ENCODE measurements at regions not wholly inside any gene's neighbourhood (a gene's known extent, or its start where the extent isn't known, plus 50 kb on each side); places are given as distances from the start of the nearest gene placed in this dataset.

- no peak for TF ChIP-seq YY1 (IDR thresholded peaks at IDR 0.05; ENCODE audit: low read depth)
- no peak for TF ChIP-seq IRF3 (IDR thresholded peaks at IDR 0.05; ENCODE audit: low read depth, low read length)
- TF ChIP-seq EZH2phosphoT487 (IDR thresholded peaks at IDR 0.05; ENCODE audit: borderline replicate concordance, low read depth): no peak
- no peak for TF ChIP-seq RAD21 (IDR thresholded peaks at IDR 0.05; ENCODE audit: low read length)
- TF ChIP-seq NFIC (IDR thresholded peaks at IDR 0.05; ENCODE audit: borderline replicate concordance): no peak
- Histone ChIP-seq H4K20me1 (ENCODE audit: insufficient read depth) (no peaks in the 10 kb centered on the region), H3K9me2 (no peaks in the 10 kb centered on the region), H3K79me2 (ENCODE audit: insufficient read depth) (no peaks in the 10 kb centered on the region), H3K36me3 (replicated peaks in 1 of 2; ENCODE audit: control insufficient read depth in 1 of 2, insufficient read depth in 2 of 2, low read length in 1 of 2) (no peaks in the 10 kb centered on the region), H2AFZ (ENCODE audit: low read depth) (no peak overlapping the region), H3K9ac (no peak overlapping the region), H3K4me3 (ENCODE audit: low read depth in 2 of 2, low read length in 1 of 2) (no peak overlapping the region), H3K4me2 (no peak overlapping the region), H3K27ac (ENCODE audit: low read depth in 2 of 2, low read length in 1 of 2) (no peak overlapping the region), H3K4me1 (ENCODE audit: control insufficient read depth in 1 of 2, insufficient read depth in 2 of 2, low read depth in 1 of 2, low read length in 1 of 2) (no peaks in the 10 kb centered on the region), H3F3A (replicated peaks; ENCODE audit: insufficient read depth) (no peaks in the 10 kb centered on the region), H3K27me3 (ENCODE audit: insufficient read depth) (no peaks in the 10 kb centered on the region), H3K9me3 (peaks cover 6% of the 10 kb centered on the region; the same call in 1 of the 2 replicates)
- CTCF ChIA-PET: no interaction called here
- DNase-seq: no peak
- POLR2A ChIA-PET: no interaction called here
- WGBS (ENCODE audit: low lambda C conversion rate): 0% methylated on average over 3 of the region's 3 CpGs
Measured at GRCh38 chr5:45847877-45848276, 151.7 kb upstream of the HCN1 start.

GRCh38 chr5:45826055-45826454, 129.9 kb upstream of the HCN1 start:
- Histone ChIP-seq H3K4me3 (ENCODE audit: low read depth in 2 of 2, low read length in 1 of 2) (no peak overlapping the region), H3K36me3 (replicated peaks in 1 of 2; ENCODE audit: control insufficient read depth in 1 of 2, insufficient read depth in 2 of 2, low read length in 1 of 2) (no peaks in the 10 kb centered on the region), H3K79me2 (ENCODE audit: insufficient read depth) (no peaks in the 10 kb centered on the region), H3K27ac (ENCODE audit: low read depth in 2 of 2, low read length in 1 of 2) (no peak overlapping the region), H3K9ac (no peak overlapping the region), H3K4me2 (no peak overlapping the region), H3K9me2 (0 out of 2 replicates have a peak, but pooled peaks cover 4% of the 10 kb centered on the region), H2AFZ (ENCODE audit: low read depth) (no peak overlapping the region), H3K9me3 (no peaks in the 10 kb centered on the region), H3F3A (replicated peaks; ENCODE audit: insufficient read depth) (no peaks in the 10 kb centered on the region), H3K27me3 (ENCODE audit: insufficient read depth) (no peaks in the 10 kb centered on the region), H3K4me1 (ENCODE audit: control insufficient read depth in 1 of 2, insufficient read depth in 2 of 2, low read depth in 1 of 2, low read length in 1 of 2) (no peaks in the 10 kb centered on the region), H4K20me1 (ENCODE audit: insufficient read depth) (no peaks in the 10 kb centered on the region)
- WGBS (ENCODE audit: low lambda C conversion rate): 4% methylated on average over 2 of the region's 2 CpGs
- POLR2A ChIA-PET: no interaction called here
- DNase-seq: no peak
- CTCF ChIA-PET: no interaction called here
- TF ChIP-seq EZH2phosphoT487 (IDR thresholded peaks at IDR 0.05; ENCODE audit: borderline replicate concordance, low read depth): no peak
- no peak for TF ChIP-seq NFIC (IDR thresholded peaks at IDR 0.05; ENCODE audit: borderline replicate concordance)
- TF ChIP-seq NRF1 (IDR thresholded peaks at IDR 0.05; ENCODE audit: low read depth, low read length): no peak
- no peak for TF ChIP-seq USF1 (IDR thresholded peaks at IDR 0.05; ENCODE audit: borderline replicate concordance, low read depth)
- no peak for TF ChIP-seq MEF2A (IDR thresholded peaks at IDR 0.05; ENCODE audit: borderline replicate concordance, low read depth)
- no peak for TF ChIP-seq GATA2 (CRISPR knock-in tag; IDR thresholded peaks at IDR 0.05)
- TF ChIP-seq, protein P1, sequence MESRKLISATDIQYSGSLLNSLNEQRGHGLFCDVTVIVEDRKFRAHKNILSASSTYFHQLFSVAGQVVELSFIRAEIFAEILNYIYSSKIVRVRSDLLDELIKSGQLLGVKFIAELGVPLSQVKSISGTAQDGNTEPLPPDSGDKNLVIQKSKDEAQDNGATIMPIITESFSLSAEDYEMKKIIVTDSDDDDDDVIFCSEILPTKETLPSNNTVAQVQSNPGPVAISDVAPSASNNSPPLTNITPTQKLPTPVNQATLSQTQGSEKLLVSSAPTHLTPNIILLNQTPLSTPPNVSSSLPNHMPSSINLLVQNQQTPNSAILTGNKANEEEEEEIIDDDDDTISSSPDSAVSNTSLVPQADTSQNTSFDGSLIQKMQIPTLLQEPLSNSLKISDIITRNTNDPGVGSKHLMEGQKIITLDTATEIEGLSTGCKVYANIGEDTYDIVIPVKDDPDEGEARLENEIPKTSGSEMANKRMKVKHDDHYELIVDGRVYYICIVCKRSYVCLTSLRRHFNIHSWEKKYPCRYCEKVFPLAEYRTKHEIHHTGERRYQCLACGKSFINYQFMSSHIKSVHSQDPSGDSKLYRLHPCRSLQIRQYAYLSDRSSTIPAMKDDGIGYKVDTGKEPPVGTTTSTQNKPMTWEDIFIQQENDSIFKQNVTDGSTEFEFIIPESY (IDR thresholded peaks at IDR 0.05; ENCODE audit: borderline replicate concordance, low read depth): no peak
- no peak for TF ChIP-seq POLR2AphosphoS5 (IDR thresholded peaks at IDR 0.05; ENCODE audit: low read depth, low read length)
- TF ChIP-seq, protein P2, sequence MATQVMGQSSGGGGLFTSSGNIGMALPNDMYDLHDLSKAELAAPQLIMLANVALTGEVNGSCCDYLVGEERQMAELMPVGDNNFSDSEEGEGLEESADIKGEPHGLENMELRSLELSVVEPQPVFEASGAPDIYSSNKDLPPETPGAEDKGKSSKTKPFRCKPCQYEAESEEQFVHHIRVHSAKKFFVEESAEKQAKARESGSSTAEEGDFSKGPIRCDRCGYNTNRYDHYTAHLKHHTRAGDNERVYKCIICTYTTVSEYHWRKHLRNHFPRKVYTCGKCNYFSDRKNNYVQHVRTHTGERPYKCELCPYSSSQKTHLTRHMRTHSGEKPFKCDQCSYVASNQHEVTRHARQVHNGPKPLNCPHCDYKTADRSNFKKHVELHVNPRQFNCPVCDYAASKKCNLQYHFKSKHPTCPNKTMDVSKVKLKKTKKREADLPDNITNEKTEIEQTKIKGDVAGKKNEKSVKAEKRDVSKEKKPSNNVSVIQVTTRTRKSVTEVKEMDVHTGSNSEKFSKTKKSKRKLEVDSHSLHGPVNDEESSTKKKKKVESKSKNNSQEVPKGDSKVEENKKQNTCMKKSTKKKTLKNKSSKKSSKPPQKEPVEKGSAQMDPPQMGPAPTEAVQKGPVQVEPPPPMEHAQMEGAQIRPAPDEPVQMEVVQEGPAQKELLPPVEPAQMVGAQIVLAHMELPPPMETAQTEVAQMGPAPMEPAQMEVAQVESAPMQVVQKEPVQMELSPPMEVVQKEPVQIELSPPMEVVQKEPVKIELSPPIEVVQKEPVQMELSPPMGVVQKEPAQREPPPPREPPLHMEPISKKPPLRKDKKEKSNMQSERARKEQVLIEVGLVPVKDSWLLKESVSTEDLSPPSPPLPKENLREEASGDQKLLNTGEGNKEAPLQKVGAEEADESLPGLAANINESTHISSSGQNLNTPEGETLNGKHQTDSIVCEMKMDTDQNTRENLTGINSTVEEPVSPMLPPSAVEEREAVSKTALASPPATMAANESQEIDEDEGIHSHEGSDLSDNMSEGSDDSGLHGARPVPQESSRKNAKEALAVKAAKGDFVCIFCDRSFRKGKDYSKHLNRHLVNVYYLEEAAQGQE (IDR thresholded peaks at IDR 0.05; ENCODE audit: low read depth, low read length): no peak
- TF ChIP-seq EP300 (IDR thresholded peaks at IDR 0.05; ENCODE audit: borderline replicate concordance in 1 of 2, low read depth in 1 of 2, low read length in 1 of 2): no peak
- TF ChIP-seq SIN3A (IDR thresholded peaks at IDR 0.05; ENCODE audit: borderline replicate concordance, low read depth, low read length): no peak
- TF ChIP-seq CHD2 (IDR thresholded peaks at IDR 0.05; ENCODE audit: low read length, partially characterized antibody): no peak
- no peak for TF ChIP-seq IRF3 (IDR thresholded peaks at IDR 0.05; ENCODE audit: low read depth, low read length)
- TF ChIP-seq FOSL2 (IDR thresholded peaks at IDR 0.05; ENCODE audit: borderline replicate concordance, low read depth): no peak
- TF ChIP-seq SMC3 (IDR thresholded peaks at IDR 0.05; ENCODE audit: low read depth, low read length): no peak
- TF ChIP-seq TCF12 (IDR thresholded peaks at IDR 0.05): no peak
